Fibroblast of pulmonary artery (primary cell): ENCODE measurements at regions not wholly inside any gene's neighbourhood (a gene's known extent, or its start where the extent isn't known, plus 50 kb on each side); places are given as distances from the start of the nearest gene placed in this dataset.
"Not testable (repeated sequence)": the region's sequence is repeated elsewhere in the genome, so short reads cannot be mapped to it uniquely, and the experiment has no call there.

Source experiments
- DNase-seq: peaks from one replicate; pipeline ENCODE4 v3.0.0-alpha.2; 2010; ENCODE audit warnings: low read depth
- H3K4me3 ChIP-seq: replicated peaks from 2 replicates; pipeline ENCODE4 v1.5.1; 2011; ENCODE audit warnings: low read depth, mild to moderate bottlenecking, control low read depth, low read length, moderate library complexity
- CTCF ChIP-seq: IDR thresholded peaks from 2 replicates; pipeline ENCODE4 v1.5.1; 2011; ENCODE audit warnings: mild to moderate bottlenecking, control low read depth, low read length, inconsistent platforms; ENCODE audit errors: missing control alignments

GRCh38 chr7:20534543-20534942 lies 80.9 kb upstream of the ABCB5 start:
- no peak for DNase-seq
- no peak overlapping the region for H3K4me3 ChIP-seq
- no peak for TF ChIP-seq CTCF

DNA sequence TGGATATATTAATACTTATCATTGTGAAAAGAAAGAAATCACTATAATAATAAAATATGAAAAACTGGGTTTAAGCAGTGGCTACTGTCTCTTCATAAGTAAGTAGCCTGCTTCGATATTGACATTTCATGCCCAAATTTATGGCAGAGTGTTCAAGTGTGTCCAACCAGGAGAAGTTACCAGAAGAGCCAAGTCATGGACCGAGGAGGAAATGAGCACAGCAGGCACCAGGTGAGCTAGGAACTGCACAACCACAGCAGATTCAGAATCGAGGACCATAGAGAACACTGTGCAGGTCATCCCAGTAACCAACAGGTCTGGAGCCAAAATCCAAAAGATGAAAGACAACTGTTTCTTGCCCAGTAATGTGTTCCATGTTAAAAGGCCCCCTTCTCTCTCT lies 79.9 kb upstream of the ABCB5 start:
- no peak for DNase-seq
- H3K4me3 ChIP-seq, result no peak overlapping the region
- TF ChIP-seq CTCF, result no peak

DNA sequence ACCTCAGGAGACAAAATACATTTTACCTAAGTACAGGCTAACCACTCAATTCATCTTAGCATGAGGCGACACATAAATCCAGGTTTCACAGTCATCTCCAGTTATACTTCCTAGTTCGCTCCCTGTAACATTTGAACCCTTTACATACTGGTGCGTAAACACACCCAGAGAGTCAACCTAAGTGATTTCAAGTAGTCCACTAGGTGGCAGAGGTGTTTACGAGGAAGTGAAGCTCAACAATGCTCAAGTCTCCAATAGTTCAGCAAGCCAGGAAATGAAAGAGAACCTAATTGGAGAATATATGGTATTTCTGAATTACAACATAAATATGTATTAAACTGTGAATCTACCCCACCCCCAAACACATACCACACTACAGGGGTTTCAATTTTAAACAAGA lies 76.3 kb upstream of the ABCB5 start:
- DNase-seq, result peak; percentile 14
- TF ChIP-seq CTCF, result peak; percentile 22
- no peak overlapping the region for H3K4me3 ChIP-seq

- peak; percentile 7 for DNase-seq
- no peak overlapping the region for H3K4me3 ChIP-seq
- no peak for TF ChIP-seq CTCF
Observed at GRCh38 chr7:20541608-20542349, 73.7 kb upstream of the ABCB5 start.

DNA sequence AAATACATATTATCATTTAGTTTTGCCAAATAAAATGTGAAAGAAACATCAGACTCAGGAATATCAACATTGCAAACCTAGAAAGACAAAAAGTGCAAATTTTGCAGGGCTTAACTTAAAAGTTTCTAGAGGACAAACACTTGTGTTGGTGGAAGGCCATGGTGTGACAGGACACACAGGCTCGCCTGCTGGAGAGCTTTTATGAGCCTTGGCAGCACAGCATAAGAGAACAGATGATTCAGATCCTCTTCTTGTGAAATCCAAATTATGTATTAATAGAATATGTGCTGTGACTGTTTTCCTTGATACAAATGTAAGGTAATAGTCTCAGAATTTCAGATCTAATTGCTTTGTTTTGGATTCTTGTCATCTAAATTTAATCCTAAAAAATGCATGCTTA lies 72.9 kb upstream of the ABCB5 start:
- H3K4me3 ChIP-seq, result no peak overlapping the region
- no peak for TF ChIP-seq CTCF
- DNase-seq, result peak; percentile 69

- no peak overlapping the region for H3K4me3 ChIP-seq
- DNase-seq, result no peak
- no peak for TF ChIP-seq CTCF
Observed at GRCh38 chr7:20543500-20543899, 72.0 kb upstream of the ABCB5 start.

DNA sequence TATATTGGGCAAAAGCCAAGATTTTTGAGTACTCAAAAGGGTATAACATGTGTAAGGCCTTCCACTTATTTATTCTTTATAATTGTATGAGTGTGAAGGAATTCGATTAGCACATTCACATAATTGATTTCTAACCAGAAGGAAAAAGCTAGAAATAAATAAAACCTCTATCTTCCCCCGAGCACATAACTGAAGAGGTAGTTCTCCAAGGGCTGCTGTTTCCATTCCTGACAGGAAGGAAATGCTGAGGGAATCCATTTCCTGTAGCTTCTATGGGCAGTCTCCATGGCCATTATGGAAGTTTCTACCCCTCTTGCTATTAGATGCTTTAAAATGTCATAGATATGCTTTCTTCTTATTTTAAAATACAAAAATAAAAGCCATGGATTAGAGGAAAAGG lies 70.5 kb upstream of the ABCB5 start:
- no peak for TF ChIP-seq CTCF
- no peak for DNase-seq
- no peak overlapping the region for H3K4me3 ChIP-seq

DNA sequence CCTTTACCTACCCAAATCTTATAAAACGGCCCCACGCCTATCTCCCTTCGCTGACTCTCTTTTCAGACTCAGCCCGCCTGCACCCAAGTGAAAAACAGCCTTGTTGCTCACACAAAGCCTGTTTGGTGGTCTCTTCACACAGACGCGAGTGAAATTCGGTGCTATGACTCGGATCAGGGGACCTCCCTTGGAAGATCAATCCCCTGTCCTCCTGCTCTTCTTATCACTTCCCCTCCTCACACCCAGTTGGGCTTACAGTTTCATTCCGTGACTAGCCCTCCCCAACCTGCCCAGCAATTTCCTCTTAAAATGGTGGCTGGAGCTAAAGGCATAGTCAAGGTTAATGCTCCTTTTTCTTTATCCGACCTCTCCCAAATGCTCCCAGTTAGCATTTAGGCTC lies 68.5 kb upstream of the ABCB5 start:
- not testable (repeated sequence) for DNase-seq, H3K4me3 ChIP-seq
